ENCODE measurements at regions not wholly inside any gene's neighbourhood (a gene's known extent, or its start where the extent isn't known, plus 50 kb on each side); places are given as distances from the start of the nearest gene placed in this dataset.

GRCh38 chr6:48754641-48755040, 643.6 kb upstream of the PTCHD4 start:
- Histone ChIP-seq H3K4me2 (ENCODE audit: control insufficient read depth, insufficient read depth) (no peak overlapping the region), H3K9me3 (replicated peaks; ENCODE audit: control insufficient read depth, insufficient read depth, low read length) (no peaks in the 10 kb centered on the region), H2AFZ (ENCODE audit: control insufficient read depth, low read depth, low read length) (no peak overlapping the region), H3K27ac (ENCODE audit: control insufficient read depth, insufficient read depth) (no peak overlapping the region), H3K9ac (ENCODE audit: control insufficient read depth, insufficient read depth, low read length) (no peak overlapping the region), H3K27me3 (replicated peaks in 1 of 2; ENCODE audit: control insufficient read depth in 2 of 2, insufficient read depth in 2 of 2, low read length in 1 of 2) (no peaks in the 10 kb centered on the region), H4K20me1 (ENCODE audit: control insufficient read depth, insufficient read depth) (no peaks in the 10 kb centered on the region), H3K4me3 (no peak overlapping the region), H3K4me1 (ENCODE audit: control insufficient read depth, insufficient read depth, low read length) (no peaks in the 10 kb centered on the region), H3K36me3 (ENCODE audit: control insufficient read depth in 2 of 2, insufficient read depth in 2 of 2, low read length in 1 of 2) (no peaks in the 10 kb centered on the region), H3K79me2 (ENCODE audit: control insufficient read depth, insufficient read depth, low read length) (no peaks in the 10 kb centered on the region)
- FAIRE-seq (no peak), ATAC-seq (no peak), DNase-seq (ENCODE audit: low read depth, low spot score) (no peak)
- SMC1A ChIA-PET (ENCODE audit: uncharacterized antibody, unreplicated experiment): no interaction called here
- WGBS (ENCODE audit: insufficient coverage, insufficient replicate concordance, low lambda C conversion rate, missing lambda C conversion rate): 2% methylated on average over 3 of the region's 3 CpGs
- POLR2A ChIA-PET: no interaction called here
- in situ Hi-C loops (cut with MboI): no loop called here
- intact Hi-C loops (cut with micrococcal nuclease; ENCODE audit: unreplicated experiment): no loop called here
- BruUV-seq (replicated peaks): no TSS peak
- RAD21 ChIA-PET (ENCODE audit: unreplicated experiment): no interaction called here
- CTCF ChIA-PET: interaction anchor here (0.8 kb wide), 1 partner anchor 967 kb away, joined by 3 read pairs; no protein-coding TSS in a partner anchor
- TF ChIP-seq RAD51 (IDR thresholded peaks at IDR 0.05) (no peak), ZNF24 (IDR thresholded peaks at IDR 0.05) (no peak), TARDBP (IDR thresholded peaks at IDR 0.05; ENCODE audit: borderline replicate concordance) (no peak), RB1 (IDR thresholded peaks at IDR 0.05; ENCODE audit: borderline replicate concordance) (no peak), SUZ12 (IDR thresholded peaks at IDR 0.05; ENCODE audit: unreplicated experiment) (no peak), SKIL (IDR thresholded peaks at IDR 0.05; ENCODE audit: low read depth, poor library complexity, severe bottlenecking) (no peak), ZNF592 (IDR thresholded peaks at IDR 0.05) (no peak), CEBPZ (IDR thresholded peaks at IDR 0.05; ENCODE audit: low read depth, low read length) (no peak), RUNX3 (IDR thresholded peaks at IDR 0.05; ENCODE audit: low read length) (no peak), SPI1 (IDR thresholded peaks at IDR 0.05; ENCODE audit: borderline replicate concordance, insufficient read depth, low read depth, low read length) (no peak), JUND (IDR thresholded peaks at IDR 0.05; ENCODE audit: low read depth, low read length) (no peak), MEF2A (IDR thresholded peaks at IDR 0.05; ENCODE audit: insufficient read depth, low read depth, low read length) (no peak)
- TF ChIP-seq, protein P1, sequence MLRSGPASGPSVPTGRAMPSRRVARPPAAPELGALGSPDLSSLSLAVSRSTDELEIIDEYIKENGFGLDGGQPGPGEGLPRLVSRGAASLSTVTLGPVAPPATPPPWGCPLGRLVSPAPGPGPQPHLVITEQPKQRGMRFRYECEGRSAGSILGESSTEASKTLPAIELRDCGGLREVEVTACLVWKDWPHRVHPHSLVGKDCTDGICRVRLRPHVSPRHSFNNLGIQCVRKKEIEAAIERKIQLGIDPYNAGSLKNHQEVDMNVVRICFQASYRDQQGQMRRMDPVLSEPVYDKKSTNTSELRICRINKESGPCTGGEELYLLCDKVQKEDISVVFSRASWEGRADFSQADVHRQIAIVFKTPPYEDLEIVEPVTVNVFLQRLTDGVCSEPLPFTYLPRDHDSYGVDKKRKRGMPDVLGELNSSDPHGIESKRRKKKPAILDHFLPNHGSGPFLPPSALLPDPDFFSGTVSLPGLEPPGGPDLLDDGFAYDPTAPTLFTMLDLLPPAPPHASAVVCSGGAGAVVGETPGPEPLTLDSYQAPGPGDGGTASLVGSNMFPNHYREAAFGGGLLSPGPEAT (IDR thresholded peaks at IDR 0.05; ENCODE audit: low read depth): no peak

Data from GM12878 (cell line).